ENCODE measurements at regions not wholly inside any gene's neighbourhood (a gene's known extent, or its start where the extent isn't known, plus 50 kb on each side); places are given as distances from the start of the nearest gene placed in this dataset.

GRCh38 chr2:8491296-8492027 lies 190.4 kb upstream of the ID2 start:
- Histone ChIP-seq H4K8ac (ENCODE audit: low read depth, low read length) (no peak overlapping the region), H3K23ac (ENCODE audit: low read depth, low read length, poor library complexity) (no peak overlapping the region), H3K36me3 (replicated peaks in 1 of 2; ENCODE audit: control insufficient read depth in 2 of 2, insufficient read depth in 2 of 2, low read length in 2 of 2) (no peaks in the 10 kb centered on the region), H2BK12ac (ENCODE audit: low read length) (no peak overlapping the region), H2BK120ac (ENCODE audit: low read depth, low read length) (no peak overlapping the region), H3K4me3 (ENCODE audit: low read length in 2 of 2) (no peak overlapping the region), H3K4me1 (ENCODE audit: control insufficient read depth in 2 of 2, insufficient read depth in 1 of 2, low read depth in 1 of 2, low read length in 2 of 2) (peaks cover 8 to 23% of the 10 kb centered on the region in 2 donors), H3K9ac (ENCODE audit: low read depth, low read length, poor library complexity) (no peak overlapping the region), H2AFZ (ENCODE audit: low read length) (no peak overlapping the region), H3K27me3 (ENCODE audit: control insufficient read depth in 3 of 3, insufficient read depth in 3 of 3, low read depth in 1 of 3, low read length in 3 of 3) (no peaks in the 10 kb centered on the region), H4K91ac (ENCODE audit: low read depth, low read length, poor library complexity) (no peak overlapping the region), H2BK15ac (ENCODE audit: low read length) (no peak overlapping the region), H3K14ac (ENCODE audit: low read length) (no peak overlapping the region), H3K79me1 (ENCODE audit: low read depth, low read length) (no peaks in the 10 kb centered on the region), H3K27ac (replicated peaks; ENCODE audit: low read length) (no peak overlapping the region), H3K18ac (ENCODE audit: low read length) (peak overlapping the region; percentile 67), H2AK5ac (ENCODE audit: low read depth, low read length) (no peak overlapping the region), H3K4ac (ENCODE audit: low read length) (no peak overlapping the region), H2BK5ac (ENCODE audit: low read length) (no peak overlapping the region), H3K9me3 (replicated peaks in 1 of 2; ENCODE audit: control insufficient read depth in 2 of 2, insufficient read depth in 1 of 2, low read depth in 1 of 2, low read length in 2 of 2) (no peaks in the 10 kb centered on the region), H3K4me2 (ENCODE audit: insufficient read depth, low read length, poor library complexity, severe bottlenecking) (no peak overlapping the region)
- DNase-seq (ENCODE audit: low spot score), result no peak
- no CpG with 5 or more reads among the region's 17 CpGs for WGBS, 2 donors (ENCODE audit: extremely low coverage in 2 of 2, insufficient read length in 2 of 2, insufficient replicate concordance in 1 of 2)

GRCh38 chr2:8494151-8494550 lies 187.7 kb upstream of the ID2 start:
- H3K4me3 ChIP-seq (ENCODE audit: low read length in 2 of 2), result no peak overlapping the region
- no peak overlapping the region for H3K4me2 ChIP-seq (ENCODE audit: insufficient read depth, low read length, poor library complexity, severe bottlenecking)
- H4K8ac ChIP-seq (ENCODE audit: low read depth, low read length), result no peak overlapping the region
- H3K9ac ChIP-seq (ENCODE audit: low read depth, low read length, poor library complexity), result no peak overlapping the region
- H3K14ac ChIP-seq (ENCODE audit: low read length), result no peak overlapping the region
- H2AK5ac ChIP-seq (ENCODE audit: low read depth, low read length), result no peak overlapping the region
- H3K4me1 ChIP-seq (ENCODE audit: control insufficient read depth in 2 of 2, insufficient read depth in 1 of 2, low read depth in 1 of 2, low read length in 2 of 2), result peaks cover 4 to 15% of the 10 kb centered on the region in 2 donors
- H3K27ac ChIP-seq (replicated peaks; ENCODE audit: low read length), result no peak overlapping the region
- H2BK12ac ChIP-seq (ENCODE audit: low read length), result no peak overlapping the region
- no CpG with 5 or more reads among the region's 9 CpGs for WGBS, 2 donors (ENCODE audit: extremely low coverage in 2 of 2, insufficient read length in 2 of 2, insufficient replicate concordance in 1 of 2)
- H2BK120ac ChIP-seq (ENCODE audit: low read depth, low read length), result no peak overlapping the region
- no peaks in the 10 kb centered on the region for H3K9me3 ChIP-seq (replicated peaks in 1 of 2; ENCODE audit: control insufficient read depth in 2 of 2, insufficient read depth in 1 of 2, low read depth in 1 of 2, low read length in 2 of 2)
- H3K79me1 ChIP-seq (ENCODE audit: low read depth, low read length), result no peaks in the 10 kb centered on the region
- H3K36me3 ChIP-seq (replicated peaks in 1 of 2; ENCODE audit: control insufficient read depth in 2 of 2, insufficient read depth in 2 of 2, low read length in 2 of 2), result no peaks in the 10 kb centered on the region
- no peak for DNase-seq (ENCODE audit: low spot score)
- H3K27me3 ChIP-seq (ENCODE audit: control insufficient read depth in 3 of 3, insufficient read depth in 3 of 3, low read depth in 1 of 3, low read length in 3 of 3), result peaks cover 0 to 6% (median 0%) of the 10 kb centered on the region in 3 experiments
- H2BK5ac ChIP-seq (ENCODE audit: low read length), result no peak overlapping the region
- H3K18ac ChIP-seq (ENCODE audit: low read length), result peak overlapping the region; percentile 89
- H3K4ac ChIP-seq (ENCODE audit: low read length), result no peak overlapping the region
- H4K91ac ChIP-seq (ENCODE audit: low read depth, low read length, poor library complexity), result peak overlapping the region; percentile 26
- no peak overlapping the region for H3K23ac ChIP-seq (ENCODE audit: low read depth, low read length, poor library complexity)
- peak overlapping the region; percentile 71 for H2AFZ ChIP-seq (ENCODE audit: low read length)
- peak overlapping the region; percentile 54 for H2BK15ac ChIP-seq (ENCODE audit: low read length)

GRCh38 chr2:8494589-8494988 lies 187.3 kb upstream of the ID2 start:
- DNase-seq (ENCODE audit: low spot score), result no peak
- H2BK120ac ChIP-seq (ENCODE audit: low read depth, low read length), result no peak overlapping the region
- H3K4me2 ChIP-seq (ENCODE audit: insufficient read depth, low read length, poor library complexity, severe bottlenecking), result no peak overlapping the region
- H3K9me3 ChIP-seq (replicated peaks in 1 of 2; ENCODE audit: control insufficient read depth in 2 of 2, insufficient read depth in 1 of 2, low read depth in 1 of 2, low read length in 2 of 2), result no peaks in the 10 kb centered on the region
- H2AK5ac ChIP-seq (ENCODE audit: low read depth, low read length), result peak overlapping the region; percentile 40
- H3K4me3 ChIP-seq (ENCODE audit: low read length in 2 of 2), result no peak overlapping the region
- H3K23ac ChIP-seq (ENCODE audit: low read depth, low read length, poor library complexity), result no peak overlapping the region
- peak overlapping the region; percentile 6 for H2BK15ac ChIP-seq (ENCODE audit: low read length)
- H3K79me1 ChIP-seq (ENCODE audit: low read depth, low read length), result no peaks in the 10 kb centered on the region
- peak overlapping the region; percentile 26 for H4K91ac ChIP-seq (ENCODE audit: low read depth, low read length, poor library complexity)
- H3K27ac ChIP-seq (replicated peaks; ENCODE audit: low read length), result no peak overlapping the region
- H3K9ac ChIP-seq (ENCODE audit: low read depth, low read length, poor library complexity), result no peak overlapping the region
- H2BK12ac ChIP-seq (ENCODE audit: low read length), result peak overlapping the region; percentile 18
- no peak overlapping the region for H3K14ac ChIP-seq (ENCODE audit: low read length)
- H3K4ac ChIP-seq (ENCODE audit: low read length), result no peak overlapping the region
- no peak overlapping the region for H2BK5ac ChIP-seq (ENCODE audit: low read length)
- peaks cover 0 to 11% (median 0%) of the 10 kb centered on the region in 3 experiments for H3K27me3 ChIP-seq (ENCODE audit: control insufficient read depth in 3 of 3, insufficient read depth in 3 of 3, low read depth in 1 of 3, low read length in 3 of 3)
- H3K18ac ChIP-seq (ENCODE audit: low read length), result no peak overlapping the region
- H3K36me3 ChIP-seq (replicated peaks in 1 of 2; ENCODE audit: control insufficient read depth in 2 of 2, insufficient read depth in 2 of 2, low read length in 2 of 2), result no peaks in the 10 kb centered on the region
- no CpG with 5 or more reads among the region's 3 CpGs for WGBS, 2 donors (ENCODE audit: extremely low coverage in 2 of 2, insufficient read length in 2 of 2, insufficient replicate concordance in 1 of 2)
- peak overlapping the region; percentile 71 for H2AFZ ChIP-seq (ENCODE audit: low read length)
- H3K4me1 ChIP-seq (ENCODE audit: control insufficient read depth in 2 of 2, insufficient read depth in 1 of 2, low read depth in 1 of 2, low read length in 2 of 2), result peaks cover 4 to 15% of the 10 kb centered on the region in 2 donors
- no peak overlapping the region for H4K8ac ChIP-seq (ENCODE audit: low read depth, low read length)

GRCh38 chr2:8495189-8495989 lies 186.5 kb upstream of the ID2 start:
- H2BK12ac ChIP-seq (ENCODE audit: low read length), result no peak overlapping the region
- H2BK15ac ChIP-seq (ENCODE audit: low read length), result peak overlapping the region; percentile 6
- peak overlapping the region; percentile 39 for H3K14ac ChIP-seq (ENCODE audit: low read length)
- H2BK5ac ChIP-seq (ENCODE audit: low read length), result no peak overlapping the region
- H3K27ac ChIP-seq (replicated peaks; ENCODE audit: low read length), result no peak overlapping the region
- DNase-seq (ENCODE audit: low spot score), result no peak
- H3K36me3 ChIP-seq (replicated peaks in 1 of 2; ENCODE audit: control insufficient read depth in 2 of 2, insufficient read depth in 2 of 2, low read length in 2 of 2), result no peaks in the 10 kb centered on the region
- H3K18ac ChIP-seq (ENCODE audit: low read length), result peak overlapping the region; percentile 50
- no peaks in the 10 kb centered on the region for H3K9me3 ChIP-seq (replicated peaks in 1 of 2; ENCODE audit: control insufficient read depth in 2 of 2, insufficient read depth in 1 of 2, low read depth in 1 of 2, low read length in 2 of 2)
- peaks cover 0 to 11% (median 0%) of the 10 kb centered on the region in 3 experiments for H3K27me3 ChIP-seq (ENCODE audit: control insufficient read depth in 3 of 3, insufficient read depth in 3 of 3, low read depth in 1 of 3, low read length in 3 of 3)
- H3K4me1 ChIP-seq (ENCODE audit: control insufficient read depth in 2 of 2, insufficient read depth in 1 of 2, low read depth in 1 of 2, low read length in 2 of 2), result peaks cover 4 to 13% of the 10 kb centered on the region in 2 donors
- H3K23ac ChIP-seq (ENCODE audit: low read depth, low read length, poor library complexity), result no peak overlapping the region
- no peak overlapping the region for H3K4me3 ChIP-seq (ENCODE audit: low read length in 2 of 2)
- no peak overlapping the region for H3K9ac ChIP-seq (ENCODE audit: low read depth, low read length, poor library complexity)
- no peak overlapping the region for H4K91ac ChIP-seq (ENCODE audit: low read depth, low read length, poor library complexity)
- peak overlapping the region; percentile 36 for H2AFZ ChIP-seq (ENCODE audit: low read length)
- no CpG with 5 or more reads among the region's 12 CpGs for WGBS, 2 donors (ENCODE audit: extremely low coverage in 2 of 2, insufficient read length in 2 of 2, insufficient replicate concordance in 1 of 2)
- peak overlapping the region; percentile 24 for H2AK5ac ChIP-seq (ENCODE audit: low read depth, low read length)
- no peak overlapping the region for H2BK120ac ChIP-seq (ENCODE audit: low read depth, low read length)
- H3K4me2 ChIP-seq (ENCODE audit: insufficient read depth, low read length, poor library complexity, severe bottlenecking), result no peak overlapping the region
- H3K79me1 ChIP-seq (ENCODE audit: low read depth, low read length), result no peaks in the 10 kb centered on the region
- no peak overlapping the region for H3K4ac ChIP-seq (ENCODE audit: low read length)
- peak overlapping the region; percentile 45 for H4K8ac ChIP-seq (ENCODE audit: low read depth, low read length)

All from neuronal stem cell (in vitro differentiated cells).